ENCODE measurements at regions not wholly inside any gene's neighbourhood (a gene's known extent, or its start where the extent isn't known, plus 50 kb on each side); places are given as distances from the start of the nearest gene placed in this dataset.
"Not testable (repeated sequence)": the region's sequence is repeated elsewhere in the genome, so short reads cannot be mapped to it uniquely, and the experiment has no call there.

DNA sequence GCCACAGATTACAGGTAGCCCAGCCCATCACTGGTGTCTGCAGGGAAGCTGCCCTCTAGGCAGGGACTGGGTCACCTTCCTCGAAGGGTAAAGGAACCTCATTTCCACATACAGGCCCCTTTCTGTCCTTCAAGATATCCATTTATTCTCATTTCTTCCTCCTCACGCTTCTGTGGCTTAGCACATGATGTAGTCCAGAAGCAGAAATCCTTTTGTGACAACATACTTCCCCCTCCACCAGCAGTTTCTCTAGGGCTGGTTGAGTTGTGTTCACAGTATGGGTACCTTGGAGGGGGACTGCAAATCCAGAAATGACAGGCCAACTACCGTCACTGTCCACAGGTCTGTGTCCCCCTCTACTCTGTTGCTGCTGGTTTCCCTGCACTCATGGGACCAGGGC, 364.9 kb downstream of the ANAPC1 start:
- no peak for DNase-seq
- Histone ChIP-seq H3K27me3 (no peaks in the 10 kb centered on the region), H3K4me3 (no peak overlapping the region), H3K27ac (no peak overlapping the region), H3K36me3 (no peaks in the 10 kb centered on the region), H3K4me1 (no peaks in the 10 kb centered on the region), H3K9me3 (no peaks in the 10 kb centered on the region)
- intact Hi-C loops (cut with DNase I) = no loop called here
- no peak for TF ChIP-seq EP300 (IDR thresholded peaks at IDR 0.05)
- TF ChIP-seq POLR2A (IDR thresholded peaks at IDR 0.05) = no peak
- TF ChIP-seq CTCF (IDR thresholded peaks at IDR 0.05) = no peak
- TF ChIP-seq POLR2AphosphoS5 (IDR thresholded peaks at IDR 0.05) = no peak
- 79 to 89% methylated on average over 3 of the region's 3 CpGs for WGBS, 2 donors

DNA sequence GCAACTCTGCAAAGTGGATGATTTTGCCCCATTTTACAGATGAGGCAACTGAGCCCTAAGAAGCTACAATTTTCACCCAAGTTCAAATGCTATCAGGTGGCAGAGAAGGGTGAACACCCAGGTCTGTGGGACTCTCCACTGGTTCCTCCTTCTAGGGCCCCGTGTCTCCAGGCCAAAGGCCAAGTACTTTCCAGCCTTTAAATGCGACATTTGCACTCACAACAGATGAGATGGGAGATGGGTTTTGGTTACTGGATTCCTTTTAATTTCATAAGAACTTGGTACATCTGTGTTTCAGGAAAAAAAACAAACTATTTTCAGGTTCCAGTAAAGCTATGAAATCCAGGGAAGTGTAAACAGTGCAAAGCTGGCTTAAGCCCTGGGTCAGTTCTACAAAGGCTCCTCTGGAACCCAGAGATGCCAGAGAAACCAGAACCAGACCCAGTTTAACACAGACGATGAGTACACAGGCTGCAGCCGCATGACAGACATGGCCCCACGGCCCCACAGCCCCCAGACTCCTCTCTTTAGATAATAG, 361.7 kb downstream of the ANAPC1 start:
- H3K36me3 ChIP-seq = no peaks in the 10 kb centered on the region
- TF ChIP-seq POLR2A (IDR thresholded peaks at IDR 0.05) (no peak), POLR2AphosphoS5 (IDR thresholded peaks at IDR 0.05) (peak in 1 of 4 donors; percentile 26)
- H3K27me3 ChIP-seq = no peaks in the 10 kb centered on the region
- H3K4me3 ChIP-seq = no peak overlapping the region
- peak overlapping the region in 1 of 4 donors; percentile 8 for H3K27ac ChIP-seq
- intact Hi-C loops (cut with DNase I) = no loop called here
- no peaks in the 10 kb centered on the region for H3K4me1 ChIP-seq
- DNase-seq = no peak
- 62 to 67% methylated on average over 5 of the region's 5 CpGs for WGBS, 2 donors
- no peaks in the 10 kb centered on the region for H3K9me3 ChIP-seq

GRCh38 chr2:111523009-111523408, 361.0 kb downstream of the ANAPC1 start:
- Histone ChIP-seq H3K27ac (peak overlapping the region in 1 of 4 donors; percentile 8), H3K9me3 (no peaks in the 10 kb centered on the region), H3K36me3 (no peaks in the 10 kb centered on the region), H3K27me3 (no peaks in the 10 kb centered on the region), H3K4me1 (no peaks in the 10 kb centered on the region), H3K4me3 (no peak overlapping the region)
- intact Hi-C loops (cut with DNase I) = no loop called here
- 75 to 76% methylated on average over 12 of the region's 12 CpGs for WGBS, 2 donors
- no peak for TF ChIP-seq EP300 (IDR thresholded peaks at IDR 0.05)
- no peak for TF ChIP-seq POLR2AphosphoS5 (IDR thresholded peaks at IDR 0.05)
- no peak for TF ChIP-seq CTCF (IDR thresholded peaks at IDR 0.05)
- no peak for TF ChIP-seq POLR2A (IDR thresholded peaks at IDR 0.05)
- DNase-seq = no peak

DNA sequence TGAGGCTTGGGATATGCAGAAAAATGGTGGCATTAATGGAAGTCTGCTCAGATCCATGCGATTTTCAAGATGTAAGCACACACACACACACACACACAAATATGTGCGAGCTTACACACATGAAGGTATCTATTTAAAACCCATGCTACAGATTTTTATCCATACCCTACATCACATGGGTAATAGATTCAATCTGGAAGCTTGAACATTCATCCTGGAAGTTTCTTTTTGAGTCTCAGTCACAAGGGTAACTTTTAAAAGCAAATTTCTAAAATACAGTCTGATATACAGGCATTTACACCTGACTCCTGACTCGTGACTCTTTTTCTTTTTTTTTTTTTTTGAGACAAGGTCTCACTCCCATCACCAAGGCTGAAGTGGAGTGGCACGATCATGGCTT, 359.0 kb downstream of the ANAPC1 start:
- H3K27me3 ChIP-seq; H3K4me3 ChIP-seq; H3K36me3 ChIP-seq; H3K27ac ChIP-seq; intact Hi-C loops (cut with DNase I); DNase-seq; H3K9me3 ChIP-seq; H3K4me1 ChIP-seq: not testable (repeated sequence)
- WGBS, 2 donors = 84 to 89% methylated on average over 4 of the region's 4 CpGs

- intact Hi-C loops (cut with DNase I); H3K4me1 ChIP-seq; H3K9me3 ChIP-seq; H3K36me3 ChIP-seq; H3K4me3 ChIP-seq; H3K27ac ChIP-seq; DNase-seq; H3K27me3 ChIP-seq: not testable (repeated sequence)
- WGBS, 2 donors = 67 to 80% methylated on average over 7 of the region's 7 CpGs
These were observed 357.9 kb downstream of the ANAPC1 start for GRCh38 chr2:111526041-111526639.

GRCh38 chr2:111527707-111528400, 356.1 kb downstream of the ANAPC1 start:
- H3K36me3 ChIP-seq; H3K9me3 ChIP-seq; H3K4me3 ChIP-seq; H3K27ac ChIP-seq; H3K27me3 ChIP-seq; H3K4me1 ChIP-seq; DNase-seq; intact Hi-C loops (cut with DNase I): not testable (repeated sequence)
- WGBS, 2 donors = 72 to 79% methylated on average over 6 of the region's 10 CpGs

GRCh38 chr2:111529022-111529421, 355.0 kb downstream of the ANAPC1 start:
- 79 to 84% methylated on average over 3 to 4 of the region's 4 CpGs for WGBS, 2 donors
- intact Hi-C loops (cut with DNase I); H3K27ac ChIP-seq; H3K36me3 ChIP-seq; H3K27me3 ChIP-seq; H3K9me3 ChIP-seq; H3K4me3 ChIP-seq; DNase-seq; H3K4me1 ChIP-seq: not testable (repeated sequence)

GRCh38 chr2:111530239-111530965, 353.6 kb downstream of the ANAPC1 start:
- WGBS, 2 donors = 73 to 79% methylated on average over 5 of the region's 5 CpGs
- H3K4me1 ChIP-seq; H3K27me3 ChIP-seq; intact Hi-C loops (cut with DNase I); H3K9me3 ChIP-seq; DNase-seq; H3K36me3 ChIP-seq; H3K4me3 ChIP-seq; H3K27ac ChIP-seq: not testable (repeated sequence)

DNA sequence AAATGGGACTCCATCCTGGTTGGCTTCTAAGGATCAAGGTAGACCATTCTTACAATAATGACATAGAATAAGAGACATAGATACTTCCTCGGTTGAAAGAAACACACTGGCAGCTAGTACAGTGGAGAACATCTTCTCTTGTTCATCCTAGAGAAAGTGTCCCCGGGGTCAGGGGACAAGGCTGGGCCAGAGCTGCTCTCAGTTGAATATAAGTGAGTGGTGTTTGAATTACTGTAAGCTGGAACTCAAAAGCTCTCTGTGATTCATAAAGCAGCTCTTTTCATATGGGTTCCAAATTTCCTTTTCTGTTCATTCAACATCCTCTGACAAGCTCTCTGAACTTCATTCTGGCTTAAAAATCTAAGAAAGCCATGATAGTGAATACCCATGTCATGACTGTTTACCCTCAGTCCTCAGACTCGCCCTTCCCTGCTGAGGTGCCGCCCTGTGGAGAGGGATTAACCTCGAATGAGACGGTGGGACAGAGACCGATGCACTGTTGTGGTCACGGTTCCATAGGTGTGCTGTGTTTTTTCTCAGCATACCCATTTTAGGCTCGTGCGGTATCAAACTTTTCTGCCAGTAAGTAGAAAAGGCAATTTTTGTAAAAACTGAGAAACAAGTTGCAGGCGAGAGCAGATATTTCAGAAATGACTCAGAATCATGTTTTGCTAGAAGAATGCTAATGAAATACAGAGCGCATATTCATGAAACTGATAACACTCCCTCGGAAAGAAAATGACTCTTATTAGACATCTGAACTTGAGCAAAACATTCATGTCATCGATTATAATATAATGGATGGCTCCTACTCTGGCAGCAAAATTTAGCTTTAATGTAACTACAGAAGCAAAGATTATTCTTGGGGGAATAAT, 351.1 kb downstream of the ANAPC1 start:
- DNase-seq; H3K27me3 ChIP-seq; intact Hi-C loops (cut with DNase I); H3K4me3 ChIP-seq; H3K36me3 ChIP-seq; H3K9me3 ChIP-seq; H3K4me1 ChIP-seq: not testable (repeated sequence)
- peak overlapping the region in 1 of 4 donors; percentile 41 for H3K27ac ChIP-seq
- whole genome bisulfite sequencing, 2 donors = 69 to 86% methylated on average over 6 to 8 of the region's 14 CpGs

All from sigmoid colon (tissue), 6 donors.